Uterus (tissue), 2 donors: ENCODE measurements at regions not wholly inside any gene's neighbourhood (a gene's known extent, or its start where the extent isn't known, plus 50 kb on each side); places are given as distances from the start of the nearest gene placed in this dataset.

Source experiments
- POLR2A ChIP-seq, 2 donors: fragments of 450-650 bp; IDR thresholded peaks; one replicate each; pipeline ENCODE4 v1.6.1; 2016; ENCODE audit warnings: antibody characterized with exemption in 2 of 2, mild to moderate bottlenecking in 1 of 2, moderate library complexity in 1 of 2
- TF ChIP-seq, protein P1 (sequence below), 4 experiments: fragments of 200-600 bp in 2 of 4; fragments of 450-650 bp in 2 of 4; sonication (generic) in 2 of 4; IDR thresholded peaks; one replicate each; pipeline ENCODE4 v1.5.1; 2016 to 2019; ENCODE audit warnings: antibody characterized with exemption in 4 of 4, mild to moderate bottlenecking in 2 of 4, moderate library complexity in 1 of 4

DNA sequence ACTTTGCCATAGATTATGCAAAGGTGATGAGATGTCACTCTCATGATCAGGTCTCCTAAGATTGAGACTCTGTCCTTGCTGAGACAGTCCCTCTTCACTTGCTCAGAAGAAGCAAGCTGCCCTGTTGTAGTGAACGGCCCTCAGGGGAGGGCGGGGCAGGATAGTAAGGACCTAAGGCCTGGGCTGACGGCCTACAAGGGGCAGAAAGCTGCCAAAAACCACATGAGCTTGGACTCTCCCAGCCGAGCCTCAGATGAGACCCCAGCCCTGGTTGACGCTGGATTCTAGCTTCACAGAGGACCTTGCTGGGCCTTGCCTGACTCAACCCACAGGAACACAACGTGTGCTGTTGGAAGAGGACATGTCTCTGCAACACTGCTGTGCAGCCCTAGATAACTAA lies 1182.5 kb downstream of the TBC1D22A start:
- TF ChIP-seq, protein P1, sequence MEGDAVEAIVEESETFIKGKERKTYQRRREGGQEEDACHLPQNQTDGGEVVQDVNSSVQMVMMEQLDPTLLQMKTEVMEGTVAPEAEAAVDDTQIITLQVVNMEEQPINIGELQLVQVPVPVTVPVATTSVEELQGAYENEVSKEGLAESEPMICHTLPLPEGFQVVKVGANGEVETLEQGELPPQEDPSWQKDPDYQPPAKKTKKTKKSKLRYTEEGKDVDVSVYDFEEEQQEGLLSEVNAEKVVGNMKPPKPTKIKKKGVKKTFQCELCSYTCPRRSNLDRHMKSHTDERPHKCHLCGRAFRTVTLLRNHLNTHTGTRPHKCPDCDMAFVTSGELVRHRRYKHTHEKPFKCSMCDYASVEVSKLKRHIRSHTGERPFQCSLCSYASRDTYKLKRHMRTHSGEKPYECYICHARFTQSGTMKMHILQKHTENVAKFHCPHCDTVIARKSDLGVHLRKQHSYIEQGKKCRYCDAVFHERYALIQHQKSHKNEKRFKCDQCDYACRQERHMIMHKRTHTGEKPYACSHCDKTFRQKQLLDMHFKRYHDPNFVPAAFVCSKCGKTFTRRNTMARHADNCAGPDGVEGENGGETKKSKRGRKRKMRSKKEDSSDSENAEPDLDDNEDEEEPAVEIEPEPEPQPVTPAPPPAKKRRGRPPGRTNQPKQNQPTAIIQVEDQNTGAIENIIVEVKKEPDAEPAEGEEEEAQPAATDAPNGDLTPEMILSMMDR (IDR thresholded peaks at IDR 0.05), result no peak
- TF ChIP-seq POLR2A (IDR thresholded peaks at IDR 0.05), result no peak
